ENCODE measurements at regions not wholly inside any gene's neighbourhood (a gene's known extent, or its start where the extent isn't known, plus 50 kb on each side); places are given as distances from the start of the nearest gene placed in this dataset.

DNA sequence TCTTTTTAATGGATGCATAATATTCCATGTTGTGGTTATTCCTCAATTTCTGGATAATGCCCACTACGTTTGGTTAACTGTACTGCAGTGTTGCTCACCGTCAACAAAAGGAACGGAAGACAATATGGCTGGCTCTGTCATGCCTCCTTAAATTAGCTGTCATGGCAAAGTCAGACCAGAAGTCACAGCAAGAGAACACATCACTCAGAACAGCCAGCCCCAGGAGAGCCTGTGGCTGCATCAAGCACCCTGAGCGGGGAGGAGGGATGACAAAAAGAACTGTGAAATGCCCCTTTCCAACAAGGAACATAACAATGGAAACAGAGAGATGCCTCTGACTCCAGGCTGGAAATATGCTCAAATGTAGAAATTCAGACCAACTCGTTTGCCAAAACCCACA is 366.0 kb upstream of the ZNF507 start:
- TF ChIP-seq PATZ1 (CRISPR knock-in tag; IDR thresholded peaks at IDR 0.05; ENCODE audit: borderline replicate concordance): no peak
- TF ChIP-seq RARB (CRISPR knock-in tag; IDR thresholded peaks at IDR 0.05): no peak
- TF ChIP-seq ZNF565 (CRISPR knock-in tag; conservative IDR thresholded peaks at IDR 0.05; ENCODE audit: low read depth): no peak
- TF ChIP-seq POU6F1 (CRISPR knock-in tag; IDR thresholded peaks at IDR 0.05; ENCODE audit: borderline replicate concordance, low read depth): no peak
- TF ChIP-seq ZFP30 (CRISPR knock-in tag; IDR thresholded peaks at IDR 0.05): no peak
